Fibroblast of gingiva (primary cell): ENCODE measurements at regions not wholly inside any gene's neighbourhood (a gene's known extent, or its start where the extent isn't known, plus 50 kb on each side); places are given as distances from the start of the nearest gene placed in this dataset.

ENCODE experiments used
- DNase-seq: peaks from one replicate; pipeline ENCODE4 v3.0.0-alpha.2; 2011; ENCODE audit warnings: low read depth

DNA sequence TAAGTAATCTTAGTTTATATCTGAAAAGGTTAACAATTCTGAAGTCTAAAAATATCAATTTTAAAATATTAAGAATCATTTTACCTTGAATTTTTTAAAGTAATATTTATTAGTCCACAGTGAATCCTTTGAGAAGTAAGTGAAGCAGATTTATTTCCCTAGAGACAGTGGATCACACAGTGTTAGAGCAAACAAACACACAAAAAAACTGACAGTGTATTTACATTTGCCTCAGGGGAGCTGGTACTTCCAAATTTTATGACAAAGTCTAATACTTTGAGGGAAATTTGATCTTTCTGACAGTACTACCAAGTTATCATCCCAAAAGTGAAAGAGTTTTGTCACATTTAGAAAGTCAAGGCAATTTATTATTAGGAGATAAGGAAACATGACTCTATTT, 1750.6 kb upstream of the CDH9 start:
- DNase-seq = no peak

DNA sequence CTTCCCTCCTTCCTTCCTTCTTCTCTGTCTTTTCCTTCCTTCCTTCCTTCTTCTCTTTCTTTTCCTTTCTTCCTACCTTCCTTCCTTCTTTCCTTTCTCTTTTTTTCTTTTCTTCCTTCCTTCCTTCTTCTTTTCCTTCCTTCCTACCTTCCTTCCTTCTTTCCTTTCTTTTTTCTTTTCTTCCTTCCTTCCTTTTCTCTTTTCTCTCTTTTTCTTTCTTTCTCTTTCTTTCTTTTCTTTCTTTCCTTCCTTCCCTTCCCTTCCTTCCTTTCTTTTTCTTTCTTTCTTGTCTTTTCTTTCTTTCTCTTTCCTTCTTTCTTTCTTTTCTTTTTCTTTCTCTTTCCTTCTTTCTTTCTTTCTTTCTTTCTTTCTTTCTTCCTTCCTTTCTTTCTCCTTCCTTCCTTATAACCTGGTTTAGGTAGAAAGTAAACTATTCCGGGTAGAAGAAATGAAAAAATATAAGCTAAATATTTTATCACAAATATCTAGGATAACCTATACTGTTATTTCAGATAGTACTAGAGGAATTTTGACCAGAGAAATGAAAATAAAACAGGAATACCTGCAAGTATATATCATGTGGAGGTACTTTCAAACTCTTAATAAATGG, 1741.8 kb upstream of the CDH9 start:
- no peak for DNase-seq

DNA sequence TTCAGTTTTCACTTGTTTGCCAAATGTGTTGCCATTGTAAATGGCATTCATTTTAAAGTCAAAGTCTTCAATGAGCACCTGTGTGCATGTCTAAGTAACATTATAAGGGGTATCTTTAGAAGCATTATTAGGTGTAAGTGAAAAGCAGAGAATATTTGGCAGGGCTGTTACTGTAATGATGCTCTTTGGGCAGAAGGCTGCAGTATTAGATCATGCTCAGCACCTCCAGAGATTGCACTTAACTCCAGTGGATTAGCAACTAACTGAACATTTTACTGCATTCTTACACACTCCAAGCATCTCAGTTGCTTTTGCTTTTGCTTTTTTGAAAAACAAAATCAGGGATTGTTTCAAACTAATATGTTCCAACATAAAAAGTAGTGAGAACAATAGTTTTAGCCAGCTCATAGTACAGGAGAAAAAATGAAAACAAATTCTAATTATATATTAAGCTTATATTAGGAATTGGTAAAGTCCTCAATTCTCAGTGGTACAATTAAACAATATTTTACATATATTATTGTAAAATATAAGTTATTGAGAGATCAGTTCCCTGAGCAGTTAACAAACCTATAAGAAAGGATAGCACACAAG, 1740.9 kb upstream of the CDH9 start:
- DNase-seq = no peak

DNA sequence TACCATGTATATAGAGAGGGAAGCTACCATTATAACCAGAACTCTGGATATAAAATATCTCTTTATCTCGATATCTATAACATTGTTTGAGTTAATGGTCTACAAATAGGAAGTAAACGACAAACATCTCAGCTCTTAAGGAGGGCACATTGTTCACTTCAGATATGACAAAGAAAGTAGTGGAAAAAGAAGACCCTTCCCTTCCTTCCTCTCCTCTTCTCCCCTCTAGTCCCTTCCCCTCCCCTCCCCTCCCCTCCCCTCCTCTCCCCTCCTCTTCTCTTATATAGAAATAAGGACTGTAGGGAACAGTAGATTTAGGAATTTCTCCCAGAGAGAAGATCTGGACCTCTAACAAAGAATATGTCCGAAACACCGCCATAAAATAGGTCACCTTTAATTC, 1731.9 kb upstream of the CDH9 start:
- DNase-seq = no peak

- peak; percentile 2 for DNase-seq
Measured at GRCh38 chr5:28766565-28767158, 1728.3 kb upstream of the CDH9 start.

GRCh38 chr5:28751396-28751795, 1713.0 kb upstream of the CDH9 start:
- DNase-seq = no peak

- DNase-seq = no peak
Measured at GRCh38 chr5:28750251-28750650, 1711.9 kb upstream of the CDH9 start.

- DNase-seq = no peak
Measured at GRCh38 chr5:28748446-28748845, 1710.1 kb upstream of the CDH9 start.

DNA sequence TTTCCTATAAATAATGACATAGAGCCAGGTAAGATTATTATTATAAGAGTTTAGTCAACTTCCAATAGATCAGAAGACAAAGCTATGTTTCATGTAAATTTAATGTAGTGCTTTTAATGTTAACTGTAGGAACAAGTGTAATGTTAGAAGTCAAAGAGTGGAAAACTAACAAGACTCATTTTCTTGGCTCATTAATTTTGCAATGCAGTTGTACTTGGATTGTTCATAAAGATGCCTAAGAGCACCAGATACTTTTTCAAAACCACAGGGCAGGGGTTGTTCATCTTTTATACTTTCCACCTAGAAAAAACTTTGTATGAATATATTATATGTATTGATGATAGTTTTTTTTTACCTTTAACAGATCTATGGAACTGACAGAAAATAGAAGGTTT, 1705.3 kb upstream of the CDH9 start:
- DNase-seq = no peak

- DNase-seq = no peak
Measured at GRCh38 chr5:28743025-28743715, 1704.8 kb upstream of the CDH9 start.

GRCh38 chr5:28737682-28738081, 1699.3 kb upstream of the CDH9 start:
- no peak for DNase-seq

- no peak for DNase-seq
Measured at GRCh38 chr5:28737222-28737621, 1698.8 kb upstream of the CDH9 start.

- DNase-seq = no peak
Measured at GRCh38 chr5:28734396-28734795, 1696.0 kb upstream of the CDH9 start.

DNA sequence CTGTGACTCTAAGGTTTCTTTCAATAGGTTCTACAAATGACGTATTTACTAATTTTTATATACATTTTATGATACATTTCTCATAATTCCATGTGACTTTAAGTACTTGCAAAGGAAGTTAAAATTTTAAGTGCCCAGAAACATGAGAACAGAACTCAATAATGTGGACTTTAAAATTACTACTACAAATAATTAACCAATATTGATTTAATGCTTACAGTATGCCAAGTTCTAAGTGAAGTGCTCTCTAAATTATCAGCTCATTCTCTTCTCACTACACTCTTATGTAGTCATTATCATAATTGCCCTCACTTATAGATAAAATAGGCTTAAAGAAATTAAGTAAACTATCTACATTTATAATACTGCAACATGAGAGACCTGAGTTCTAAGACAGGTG, 1690.7 kb upstream of the CDH9 start:
- no peak for DNase-seq

- no peak for DNase-seq
Measured at GRCh38 chr5:28726815-28727214, 1688.4 kb upstream of the CDH9 start.

DNA sequence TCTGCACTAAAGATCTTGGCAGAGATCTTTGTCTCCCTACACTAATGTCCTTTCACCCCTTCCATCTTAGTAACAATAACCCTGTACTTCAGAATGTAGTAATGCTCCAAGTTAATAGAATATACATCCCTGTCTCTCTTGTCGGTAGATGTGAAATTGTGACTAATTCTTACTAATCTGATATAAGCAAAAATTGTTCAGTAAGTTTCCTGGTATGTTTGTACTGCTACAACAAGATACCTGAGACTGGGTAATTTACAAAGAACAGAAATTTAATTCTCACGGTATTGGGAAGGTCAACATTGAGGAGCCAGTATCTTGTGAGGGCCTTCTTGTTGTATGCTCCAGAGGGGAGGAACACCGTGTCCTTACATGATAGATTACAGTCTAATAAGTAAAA, 1686.6 kb upstream of the CDH9 start:
- no peak for DNase-seq

DNA sequence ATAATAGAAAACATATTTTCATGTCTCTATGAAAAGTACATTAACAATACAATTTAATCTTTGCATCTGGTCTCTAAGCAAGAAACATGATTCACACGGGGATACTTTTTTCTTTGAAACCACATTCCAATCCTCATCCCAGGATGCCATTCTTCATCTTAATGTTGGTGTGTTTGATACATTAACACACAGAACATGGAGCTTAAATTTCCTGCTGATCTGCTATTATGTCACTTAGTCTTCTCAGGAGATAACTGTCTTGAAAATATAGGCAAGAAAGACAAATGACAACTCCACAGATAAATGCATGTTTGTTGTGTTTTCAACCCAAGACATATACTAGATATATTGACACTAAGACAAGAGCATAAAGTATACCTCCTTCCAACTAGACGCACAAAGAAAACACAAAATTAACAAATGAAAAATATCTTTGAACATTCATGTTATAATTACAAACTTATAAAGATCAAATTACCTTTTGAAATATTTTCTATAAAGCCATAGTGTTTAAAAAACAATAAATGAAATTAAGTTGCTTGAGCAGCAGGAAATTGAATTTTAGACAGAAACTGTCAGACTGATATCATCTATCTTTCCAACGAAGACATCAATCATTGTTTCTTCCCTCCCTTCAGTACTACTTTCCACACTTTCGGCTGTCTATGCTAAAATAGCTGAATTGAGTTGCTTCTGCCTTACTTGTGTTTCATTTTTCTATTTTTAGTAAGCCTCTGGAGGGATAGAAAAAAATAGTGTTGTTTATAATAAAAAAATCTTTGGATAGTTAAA, 1676.7 kb upstream of the CDH9 start:
- DNase-seq = no peak

DNA sequence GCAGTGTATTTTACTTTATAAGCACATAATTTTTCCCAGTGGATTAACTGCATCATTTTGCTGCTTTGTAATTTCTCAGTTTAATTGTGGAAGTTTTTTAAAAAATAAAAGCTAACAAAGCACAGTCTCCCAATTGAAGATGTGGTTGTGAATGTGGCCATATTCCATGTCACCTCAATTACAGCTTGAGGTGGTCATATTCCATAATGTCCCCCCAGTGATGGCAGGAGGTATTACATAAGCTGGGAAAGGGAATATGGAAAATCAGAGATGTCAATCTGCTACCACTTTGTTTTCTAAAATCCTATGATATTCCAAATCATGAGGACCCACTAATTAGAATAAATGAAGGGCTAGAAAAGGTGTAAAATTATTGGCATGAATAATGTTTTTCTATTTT, 1672.0 kb upstream of the CDH9 start:
- DNase-seq = no peak

DNA sequence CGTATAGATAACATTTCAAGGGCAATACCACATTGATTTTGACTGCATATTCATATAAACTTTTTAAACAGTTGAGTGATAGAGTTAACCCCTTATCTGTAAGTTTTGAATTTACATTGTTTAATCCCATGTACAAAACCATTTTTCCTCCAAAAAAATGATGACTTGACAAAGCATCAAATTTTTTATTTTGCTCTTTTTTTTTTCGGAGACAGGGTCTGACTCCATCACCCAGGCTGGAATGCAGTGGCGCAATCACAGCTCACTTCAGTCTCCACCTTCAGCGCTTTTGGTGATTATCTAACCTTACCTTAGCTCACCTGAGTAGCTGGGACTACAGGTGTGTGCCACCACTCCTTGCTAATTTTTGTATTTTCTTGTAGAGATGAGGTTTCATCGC, 1670.1 kb upstream of the CDH9 start:
- no peak for DNase-seq

GRCh38 chr5:28707706-28708105, 1669.3 kb upstream of the CDH9 start:
- DNase-seq = no peak

DNA sequence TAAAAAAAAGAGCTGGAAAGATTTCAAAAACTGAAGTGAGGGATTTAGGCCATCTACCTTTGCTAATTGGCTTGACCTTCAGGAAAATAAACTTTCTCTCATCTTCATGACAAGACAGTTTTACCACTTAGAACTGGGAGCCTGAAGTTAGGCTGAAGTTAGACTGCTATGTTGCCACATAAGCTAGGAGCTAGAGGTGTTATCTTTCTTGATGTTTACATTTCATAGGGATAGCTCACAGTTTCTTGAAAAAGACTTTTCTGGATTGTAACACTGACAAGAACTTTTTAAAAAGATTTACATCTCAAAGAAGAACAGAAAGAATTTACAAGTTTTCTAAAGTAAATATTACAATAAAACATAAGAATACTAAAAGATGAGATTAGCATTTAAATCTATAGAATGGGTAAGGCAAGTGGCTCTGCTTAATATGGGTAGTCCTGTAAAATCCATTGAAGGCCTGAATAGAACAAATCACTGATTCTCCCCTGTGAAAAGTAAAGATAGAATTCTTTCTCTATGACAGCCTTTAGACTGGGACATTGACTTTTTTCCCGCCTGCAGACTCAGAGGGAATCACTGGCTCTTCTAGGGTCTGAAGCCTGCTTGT, 1665.4 kb upstream of the CDH9 start:
- no peak for DNase-seq

DNA sequence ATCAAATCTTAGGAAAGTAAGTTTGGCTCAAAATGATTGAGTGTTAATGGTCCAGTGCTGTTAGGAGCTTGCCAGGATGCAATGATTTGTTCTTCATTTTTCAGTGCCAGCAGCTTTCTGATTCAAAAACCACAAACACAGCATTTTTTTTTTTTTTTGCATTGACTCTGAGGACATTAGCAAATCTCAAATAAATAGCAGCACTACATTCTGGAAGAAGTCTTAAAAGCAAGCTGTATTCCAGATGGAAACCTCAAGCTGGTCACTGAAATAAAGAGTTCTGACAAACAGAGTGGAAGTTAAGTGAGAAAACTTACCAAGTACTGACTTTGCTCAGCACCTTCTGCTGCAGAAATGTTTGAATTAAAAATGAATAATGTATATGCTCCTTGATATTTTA, 1653.1 kb upstream of the CDH9 start:
- DNase-seq = no peak
